NCI-H187 (cell line): ENCODE measurements at regions not wholly inside any gene's neighbourhood (a gene's known extent, or its start where the extent isn't known, plus 50 kb on each side); places are given as distances from the start of the nearest gene placed in this dataset.
"Not testable (repeated sequence)": the region's sequence is repeated elsewhere in the genome, so short reads cannot be mapped to it uniquely, and the experiment has no call there.

Source experiments
- DNase-seq, 2 experiments: peaks; one replicate each; lab custom pipeline; 2025; lab: John Stamatoyannopoulos, UW

GRCh38 chr3:8421711-8422110, 79.9 kb upstream of the LMCD1 start:
- DNase-seq = no peak

- DNase-seq = no peak
Measured at GRCh38 chr3:8423307-8423706, 78.3 kb upstream of the LMCD1 start.

GRCh38 chr3:8424281-8424680, 77.3 kb upstream of the LMCD1 start:
- DNase-seq = no peak

GRCh38 chr3:8436661-8437287, 64.8 kb upstream of the LMCD1 start:
- no peak for DNase-seq

- no peak for DNase-seq
Measured at GRCh38 chr3:8438507-8439079, 63.0 kb upstream of the LMCD1 start.

- DNase-seq = not testable (repeated sequence)
Measured at GRCh38 chr3:8440142-8440541, 61.5 kb upstream of the LMCD1 start.

- DNase-seq = no peak
Measured at GRCh38 chr3:8441969-8442559, 59.6 kb upstream of the LMCD1 start.

- no peak for DNase-seq
Measured at GRCh38 chr3:8442993-8443650, 58.5 kb upstream of the LMCD1 start.

GRCh38 chr3:8443829-8444791, 57.5 kb upstream of the LMCD1 start:
- DNase-seq = no peak

- no peak for DNase-seq
Measured at GRCh38 chr3:8444883-8445282, 56.7 kb upstream of the LMCD1 start.

GRCh38 chr3:8445861-8446260, 55.8 kb upstream of the LMCD1 start:
- no peak for DNase-seq

- no peak for DNase-seq
Measured at GRCh38 chr3:8446845-8447244, 54.8 kb upstream of the LMCD1 start.

GRCh38 chr3:8450618-8451017, 51.0 kb upstream of the LMCD1 start:
- no peak for DNase-seq

GRCh38 chr3:8451696-8452095, 49.9 kb upstream of the LMCD1 start:
- no peak for DNase-seq
